GM20431 (cell line): ENCODE measurements at regions not wholly inside any gene's neighbourhood (a gene's known extent, or its start where the extent isn't known, plus 50 kb on each side); places are given as distances from the start of the nearest gene placed in this dataset.
"Not testable (repeated sequence)": the region's sequence is repeated elsewhere in the genome, so short reads cannot be mapped to it uniquely, and the experiment has no call there.

Source experiments
- in situ Hi-C: fragments of 300-500 bp; cut with MseI, MboI; formaldehyde crosslinking; loops from one replicate; pipeline ENCODE4 v1.15.0; 2020; ENCODE audit warnings: low sequenced_read_pairs; ENCODE audit not compliant: unreplicated experiment

- in situ Hi-C loops = no loop called here
Observed at GRCh38 chr9:71632776-71633175, 135.5 kb downstream of the CEMIP2 start.

GRCh38 chr9:71630377-71630995 is 137.8 kb downstream of the CEMIP2 start:
- in situ Hi-C loops = no loop called here

GRCh38 chr9:71629578-71630215 is 138.6 kb downstream of the CEMIP2 start:
- in situ Hi-C loops = no loop called here

- in situ Hi-C loops = no loop called here
Observed at GRCh38 chr9:71628247-71628646, 140.1 kb downstream of the CEMIP2 start.

DNA sequence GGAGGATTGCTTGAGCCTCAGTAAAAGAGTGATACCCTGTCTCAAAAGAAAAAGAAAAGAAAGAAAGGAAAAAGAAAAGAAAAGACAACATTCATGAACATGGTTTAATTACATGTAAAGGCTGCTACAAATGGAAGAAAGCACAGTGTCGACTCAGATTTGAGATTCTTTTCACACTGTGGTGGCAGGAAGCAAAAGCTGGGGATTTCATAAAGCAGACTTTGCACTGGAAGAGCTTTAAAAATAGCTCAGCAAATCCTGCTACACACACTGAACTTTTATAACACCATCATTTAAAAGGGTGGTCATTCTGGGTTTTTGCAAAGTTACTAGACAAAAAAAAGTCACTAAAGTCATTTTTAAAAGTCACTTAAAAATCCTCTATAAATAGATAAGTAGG is 140.8 kb downstream of the CEMIP2 start:
- in situ Hi-C loops = no loop called here

GRCh38 chr9:71626395-71626794 is 141.9 kb downstream of the CEMIP2 start:
- in situ Hi-C loops = no loop called here

- in situ Hi-C loops = loop anchor here (25.0 kb wide), 1 partner anchor 388 kb away; no protein-coding TSS in a partner anchor
Observed at GRCh38 chr9:71624728-71625127, 143.6 kb downstream of the CEMIP2 start.

- in situ Hi-C loops = loop anchor here (25.0 kb wide), 1 partner anchor 392 kb away; no protein-coding TSS in a partner anchor
Observed at GRCh38 chr9:71620746-71621145, 147.6 kb downstream of the CEMIP2 start.

DNA sequence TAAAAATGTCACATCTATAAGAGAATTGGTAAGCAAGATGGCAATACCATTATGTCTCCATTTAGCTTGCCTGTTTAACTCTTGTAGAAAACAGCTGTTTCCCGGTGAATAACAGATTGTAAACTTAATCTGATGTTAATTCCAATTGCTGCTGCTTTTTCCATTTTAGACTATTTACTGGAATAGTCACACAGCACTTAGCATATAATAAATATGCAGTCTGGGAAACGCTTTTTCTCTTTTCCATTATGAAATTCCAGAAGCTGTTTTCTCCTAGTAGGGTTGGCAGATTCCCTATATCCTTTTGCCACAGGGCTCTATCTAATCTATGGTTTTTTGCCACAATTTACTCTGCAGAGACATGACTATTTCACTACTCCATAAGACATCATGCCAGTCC is 148.0 kb downstream of the CEMIP2 start:
- in situ Hi-C loops = loop anchor here (25.0 kb wide), 1 partner anchor 392 kb away; no protein-coding TSS in a partner anchor

DNA sequence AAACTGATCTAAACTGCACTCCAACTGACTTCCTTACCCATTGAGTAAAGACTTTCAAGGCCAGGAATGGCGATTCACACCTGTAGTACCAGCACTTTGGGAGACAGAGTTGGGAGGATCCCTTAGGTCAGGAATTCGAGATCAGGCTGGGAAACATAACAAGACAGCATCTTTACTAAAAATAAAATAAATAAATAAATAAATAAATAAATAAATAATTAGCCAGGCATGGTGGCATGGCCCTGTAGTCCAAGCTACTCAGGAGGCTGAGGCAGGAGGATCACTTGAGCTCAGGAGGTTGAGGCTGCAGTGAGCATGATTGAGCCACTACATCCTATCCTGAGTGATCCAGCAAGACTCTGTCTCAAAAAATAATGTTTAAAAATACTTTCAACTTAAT is 148.4 kb downstream of the CEMIP2 start:
- in situ Hi-C loops = loop anchor here (25.0 kb wide), 1 partner anchor 392 kb away; no protein-coding TSS in a partner anchor

- in situ Hi-C loops = loop anchor here (25.0 kb wide), 1 partner anchor 398 kb away; no protein-coding TSS in a partner anchor
Observed at GRCh38 chr9:71614409-71615010, 153.8 kb downstream of the CEMIP2 start.

DNA sequence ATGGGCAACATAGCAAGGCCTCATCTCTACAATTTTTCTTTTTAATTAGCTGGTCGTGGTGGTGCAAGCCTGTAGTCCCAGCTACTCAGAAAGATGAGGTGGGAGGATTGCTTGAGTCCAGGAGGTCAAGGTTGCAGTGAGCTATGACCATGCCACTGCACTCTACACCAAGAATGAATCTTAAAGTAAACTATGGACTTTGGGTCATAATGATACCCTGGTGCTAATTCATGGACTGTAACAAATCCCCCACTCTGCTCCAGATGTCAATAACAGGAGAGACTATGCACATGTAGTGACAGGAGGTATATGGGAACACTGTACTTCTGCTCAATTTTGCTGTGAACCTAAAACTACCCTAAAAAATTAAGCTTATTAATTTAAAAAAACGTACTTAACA is 155.4 kb downstream of the CEMIP2 start:
- in situ Hi-C loops = loop anchor here (25.0 kb wide), 1 partner anchor 399 kb away; no protein-coding TSS in a partner anchor

- in situ Hi-C loops = loop anchor here (25.0 kb wide), 1 partner anchor 403 kb away; no protein-coding TSS in a partner anchor
Observed at GRCh38 chr9:71609448-71609830, 158.9 kb downstream of the CEMIP2 start.

DNA sequence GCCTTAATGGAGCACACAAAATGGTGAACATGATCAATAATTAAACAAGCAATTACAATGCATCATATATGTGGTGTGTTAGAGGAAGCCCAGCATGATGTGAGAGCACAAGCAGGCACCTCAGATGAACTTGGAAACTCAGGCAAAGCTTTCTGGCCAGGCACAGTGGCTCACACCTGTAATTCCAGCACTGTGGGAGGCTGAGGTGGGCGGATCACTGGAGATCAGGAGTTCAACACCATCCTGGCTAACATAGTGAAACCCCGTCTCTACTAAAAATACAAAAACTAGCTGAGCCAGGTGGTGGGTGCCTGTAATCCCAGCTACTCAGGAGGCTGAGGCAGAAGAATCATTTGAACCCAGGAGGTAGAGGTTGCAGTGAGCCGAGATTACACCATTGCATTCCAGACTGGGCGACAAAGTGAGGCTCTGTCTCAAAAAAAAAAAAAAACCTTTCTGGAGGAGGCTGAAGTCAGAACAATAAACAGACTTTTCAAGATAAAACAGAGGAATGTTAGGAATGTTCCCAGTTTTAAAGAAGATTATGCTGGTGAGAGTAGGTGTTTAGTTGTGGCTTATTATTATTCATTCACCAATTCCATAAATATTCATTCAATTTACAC is 159.4 kb downstream of the CEMIP2 start:
- in situ Hi-C loops = loop anchor here (25.0 kb wide), 1 partner anchor 403 kb away; no protein-coding TSS in a partner anchor

GRCh38 chr9:71608021-71608420 is 160.3 kb downstream of the CEMIP2 start:
- in situ Hi-C loops = loop anchor here (25.0 kb wide), 1 partner anchor 404 kb away; no protein-coding TSS in a partner anchor

GRCh38 chr9:71607461-71607881 is 160.8 kb downstream of the CEMIP2 start:
- in situ Hi-C loops = loop anchor here (25.0 kb wide), 1 partner anchor 405 kb away; no protein-coding TSS in a partner anchor

DNA sequence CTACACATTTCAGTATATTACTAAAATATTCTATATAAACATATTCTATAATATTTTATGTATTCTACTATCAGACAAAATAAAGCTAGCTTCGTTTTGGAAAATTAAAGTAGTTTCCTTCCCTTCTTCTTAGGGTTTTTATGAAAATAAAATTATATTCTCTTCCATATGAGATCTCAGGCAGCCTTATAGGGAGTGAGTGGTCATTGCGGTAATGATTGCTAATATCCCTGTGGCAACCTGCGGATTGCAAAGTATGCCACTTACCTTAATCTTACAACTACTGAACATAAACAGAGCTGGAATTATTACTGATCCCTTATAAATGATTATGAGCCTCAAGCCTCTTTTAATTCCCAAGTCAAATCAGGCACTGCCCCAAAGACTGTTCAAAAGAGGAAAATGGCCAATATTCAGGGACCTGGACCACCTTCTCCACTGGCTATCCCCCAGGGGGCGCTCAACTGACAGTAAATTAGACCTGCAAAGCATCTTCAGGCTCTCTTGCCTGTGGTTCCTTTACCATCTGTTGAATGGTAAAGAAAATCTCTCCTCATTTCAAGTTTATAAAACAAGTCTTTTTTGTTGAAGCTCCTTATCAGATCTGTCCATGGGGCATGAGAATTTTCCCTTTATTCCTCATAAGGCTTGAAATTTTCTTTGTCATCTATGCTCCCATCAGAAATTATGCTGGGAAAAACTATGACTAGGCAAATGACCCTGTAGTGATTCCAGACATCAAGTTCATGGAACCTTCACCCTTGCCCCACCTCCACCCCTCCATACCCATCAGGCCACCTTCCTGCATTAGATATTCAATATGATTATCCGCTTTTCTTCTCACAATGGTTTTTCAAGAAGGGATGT is 163.9 kb downstream of the CEMIP2 start:
- in situ Hi-C loops = loop anchor here (25.0 kb wide), 1 partner anchor 408 kb away; no protein-coding TSS in a partner anchor

GRCh38 chr9:71602652-71603051 is 165.7 kb downstream of the CEMIP2 start:
- in situ Hi-C loops = loop anchor here (25.0 kb wide), 1 partner anchor 410 kb away; no protein-coding TSS in a partner anchor

- in situ Hi-C loops = not testable (repeated sequence)
Observed at GRCh38 chr9:71595762-71596161, 172.6 kb downstream of the CEMIP2 start.
